ENCODE measurements at regions not wholly inside any gene's neighbourhood (a gene's known extent, or its start where the extent isn't known, plus 50 kb on each side); places are given as distances from the start of the nearest gene placed in this dataset.

DNA sequence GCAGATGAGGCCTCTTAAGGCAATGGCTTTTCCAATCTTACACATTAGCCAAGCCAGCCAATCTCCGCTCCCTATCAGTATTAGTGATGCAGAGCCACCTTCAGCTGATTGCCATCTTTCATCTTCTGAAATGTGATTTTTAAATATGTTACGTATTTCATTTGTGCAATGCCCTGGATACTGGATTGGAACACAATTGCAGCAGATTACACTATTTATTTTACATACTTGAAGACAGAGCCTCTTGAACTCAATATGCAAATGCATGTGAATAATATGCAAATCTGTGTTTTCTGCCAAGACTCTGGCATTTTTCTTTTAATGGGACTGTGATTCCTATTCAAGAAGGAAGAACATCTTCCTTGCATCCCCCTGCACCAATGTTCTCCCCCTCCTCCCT lies 90.5 kb downstream of the GRIN2B start:
- TF ChIP-seq, protein P1, sequence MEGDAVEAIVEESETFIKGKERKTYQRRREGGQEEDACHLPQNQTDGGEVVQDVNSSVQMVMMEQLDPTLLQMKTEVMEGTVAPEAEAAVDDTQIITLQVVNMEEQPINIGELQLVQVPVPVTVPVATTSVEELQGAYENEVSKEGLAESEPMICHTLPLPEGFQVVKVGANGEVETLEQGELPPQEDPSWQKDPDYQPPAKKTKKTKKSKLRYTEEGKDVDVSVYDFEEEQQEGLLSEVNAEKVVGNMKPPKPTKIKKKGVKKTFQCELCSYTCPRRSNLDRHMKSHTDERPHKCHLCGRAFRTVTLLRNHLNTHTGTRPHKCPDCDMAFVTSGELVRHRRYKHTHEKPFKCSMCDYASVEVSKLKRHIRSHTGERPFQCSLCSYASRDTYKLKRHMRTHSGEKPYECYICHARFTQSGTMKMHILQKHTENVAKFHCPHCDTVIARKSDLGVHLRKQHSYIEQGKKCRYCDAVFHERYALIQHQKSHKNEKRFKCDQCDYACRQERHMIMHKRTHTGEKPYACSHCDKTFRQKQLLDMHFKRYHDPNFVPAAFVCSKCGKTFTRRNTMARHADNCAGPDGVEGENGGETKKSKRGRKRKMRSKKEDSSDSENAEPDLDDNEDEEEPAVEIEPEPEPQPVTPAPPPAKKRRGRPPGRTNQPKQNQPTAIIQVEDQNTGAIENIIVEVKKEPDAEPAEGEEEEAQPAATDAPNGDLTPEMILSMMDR (IDR thresholded peaks at IDR 0.05): no peak
- no peaks in the 10 kb centered on the region for H3K4me1 ChIP-seq
- intact Hi-C loops (cut with DNase I): no loop called here

DNA sequence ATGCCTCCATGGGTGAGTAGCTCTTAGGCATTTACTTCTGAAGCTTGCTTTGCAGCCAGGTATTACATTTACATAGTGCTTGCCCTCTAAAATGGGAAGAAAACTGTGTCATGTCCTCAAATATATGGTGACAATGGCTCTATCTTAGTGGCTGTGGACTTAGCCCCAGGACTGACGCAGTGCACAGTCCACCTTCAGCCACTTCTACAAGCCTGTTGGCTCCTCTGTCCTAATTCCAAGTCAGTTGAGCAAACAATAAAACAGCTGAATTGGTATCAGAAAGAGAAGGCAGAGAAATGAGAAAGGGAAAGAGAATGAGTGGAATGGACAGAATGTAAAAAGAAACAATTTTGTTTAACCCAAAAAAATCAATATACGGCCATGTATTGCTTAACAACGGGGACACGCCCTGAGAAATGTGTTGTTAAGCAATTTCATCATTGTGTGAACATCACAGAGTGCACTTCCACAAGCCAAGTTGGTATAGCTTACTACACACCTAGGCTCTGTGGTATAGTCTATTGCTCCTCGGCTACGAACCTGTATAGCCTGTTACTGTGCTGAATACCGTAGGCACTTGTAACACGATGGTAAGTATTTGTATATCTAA lies 93.5 kb downstream of the GRIN2B start:
- intact Hi-C loops (cut with DNase I): no loop called here
- no peaks in the 10 kb centered on the region for H3K27me3 ChIP-seq
- peak; percentile 38 for DNase-seq

More for the DNA sequence above, 90.5 kb downstream of the GRIN2B start:
- no peaks in the 10 kb centered on the region for H3K9me3 ChIP-seq
- H3K9ac ChIP-seq (ENCODE audit: low read depth in 2 of 2, low read length in 2 of 2): no peak overlapping the region
- no peak overlapping the region for H3K4me3 ChIP-seq
- no peak for DNase-seq
- H3K36me3 ChIP-seq: no peaks in the 10 kb centered on the region
- H3K27me3 ChIP-seq: no peaks in the 10 kb centered on the region
- no peak overlapping the region for H3K27ac ChIP-seq

DNA sequence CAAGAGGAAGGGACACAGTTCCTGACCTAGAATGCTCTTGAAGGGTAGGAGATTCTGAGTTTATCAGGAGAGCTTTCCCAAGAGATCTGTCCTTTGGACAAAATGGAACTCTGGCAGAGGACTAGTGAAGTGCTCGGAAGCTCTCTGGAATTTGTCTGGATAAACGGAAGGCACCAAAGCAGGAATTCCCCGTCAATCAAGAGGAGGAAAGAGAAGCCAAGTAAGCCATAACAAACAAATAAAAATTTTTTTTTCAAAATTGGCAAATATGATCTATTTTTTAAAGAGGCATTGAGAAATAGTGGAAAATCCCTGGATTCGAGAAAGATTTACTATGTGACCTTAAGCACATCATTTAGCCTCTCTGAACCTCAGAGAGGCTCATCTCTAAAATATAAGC lies 99.2 kb downstream of the GRIN2B start:
- no peak for DNase-seq
- TF ChIP-seq, protein P1 (IDR thresholded peaks at IDR 0.05): no peak
- Histone ChIP-seq H3K27me3 (no peaks in the 10 kb centered on the region), H3K27ac (no peak overlapping the region), H3K4me1 (no peaks in the 10 kb centered on the region), H3K9ac (ENCODE audit: low read depth in 2 of 2, low read length in 2 of 2) (no peak overlapping the region), H3K4me3 (no peak overlapping the region), H3K9me3 (no peaks in the 10 kb centered on the region), H3K36me3 (no peaks in the 10 kb centered on the region)
- intact Hi-C loops (cut with DNase I): no loop called here

More for the DNA sequence above, 93.5 kb downstream of the GRIN2B start:
- Histone ChIP-seq H3K4me3 (no peak overlapping the region), H3K9ac (ENCODE audit: low read depth in 2 of 2, low read length in 2 of 2) (no peak overlapping the region), H3K9me3 (no peaks in the 10 kb centered on the region), H3K4me1 (no peaks in the 10 kb centered on the region), H3K36me3 (no peaks in the 10 kb centered on the region), H3K27ac (no peak overlapping the region)
- TF ChIP-seq, protein P1 (IDR thresholded peaks at IDR 0.05): no peak

DNA sequence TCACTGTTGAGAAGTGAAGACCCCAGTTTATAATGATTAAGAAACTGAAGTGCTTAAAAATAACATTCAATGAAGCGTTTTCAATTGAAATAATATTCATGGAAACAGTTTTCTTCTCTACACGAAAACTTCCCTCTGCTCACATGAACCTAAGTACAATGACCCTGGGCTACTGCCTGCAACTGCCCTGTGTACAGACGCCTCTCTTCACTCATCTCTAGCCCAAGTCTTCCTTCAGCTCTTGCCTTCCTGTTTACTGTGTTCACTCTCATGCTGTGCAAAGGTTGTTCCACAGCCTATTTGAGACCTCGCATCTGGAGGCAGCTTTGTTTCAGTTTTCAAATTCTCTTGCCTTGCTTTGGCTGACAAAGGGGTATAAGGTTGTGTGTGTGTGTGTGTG lies 100.8 kb downstream of the GRIN2B start:
- Histone ChIP-seq H3K27me3 (no peaks in the 10 kb centered on the region), H3K36me3 (no peaks in the 10 kb centered on the region), H3K9ac (ENCODE audit: low read depth in 2 of 2, low read length in 2 of 2) (no peak overlapping the region), H3K4me1 (no peaks in the 10 kb centered on the region), H3K27ac (no peak overlapping the region), H3K9me3 (no peaks in the 10 kb centered on the region), H3K4me3 (no peak overlapping the region)
- intact Hi-C loops (cut with DNase I): no loop called here
- TF ChIP-seq, protein P1 (IDR thresholded peaks at IDR 0.05): no peak
- no peak for DNase-seq

DNA sequence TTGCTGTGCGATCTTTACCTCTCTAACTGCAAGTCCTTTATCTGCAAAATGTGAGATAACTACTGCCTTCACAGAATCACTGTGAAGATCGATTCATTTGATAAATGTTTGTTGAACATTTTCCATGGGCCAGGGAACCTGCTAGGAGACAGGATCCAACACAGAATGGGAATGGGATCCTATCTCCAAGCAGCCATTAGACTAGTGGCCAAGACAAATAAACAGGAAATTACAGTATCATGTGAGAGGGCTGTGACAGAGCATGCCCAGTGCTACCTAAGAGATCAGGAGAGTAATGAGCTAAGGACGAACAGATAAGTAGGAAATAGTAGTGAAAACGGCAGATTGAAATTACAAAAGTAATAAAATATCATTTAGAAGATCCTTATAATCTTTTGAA lies 105.7 kb downstream of the GRIN2B start:
- intact Hi-C loops (cut with DNase I): no loop called here
- no peaks in the 10 kb centered on the region for H3K9me3 ChIP-seq

More for the DNA sequence above, 105.7 kb downstream of the GRIN2B start:
- H3K27me3 ChIP-seq: no peaks in the 10 kb centered on the region
- DNase-seq: no peak
- H3K36me3 ChIP-seq: no peaks in the 10 kb centered on the region
- no peak overlapping the region for H3K4me3 ChIP-seq
- no peak overlapping the region for H3K27ac ChIP-seq
- TF ChIP-seq, protein P1 (IDR thresholded peaks at IDR 0.05): no peak
- H3K4me1 ChIP-seq: no peaks in the 10 kb centered on the region
- no peak overlapping the region for H3K9ac ChIP-seq (ENCODE audit: low read depth in 2 of 2, low read length in 2 of 2)

Data from colonic mucosa (tissue), 4 donors.